PFSK-1 (cell line): ENCODE measurements at regions not wholly inside any gene's neighbourhood (a gene's known extent, or its start where the extent isn't known, plus 50 kb on each side); places are given as distances from the start of the nearest gene placed in this dataset.

Experiments used
- FOXP2 ChIP-seq: optimal IDR thresholded peaks from 2 replicates; pipeline ENCODE3; 2011; ENCODE audit warnings: borderline replicate concordance, control low read depth, inconsistent platforms; ENCODE audit not compliant: insufficient read depth; ENCODE audit errors: extremely low read length, extremely low read depth
- POLR2AphosphoS5 ChIP-seq: IDR thresholded peaks from 2 replicates; pipeline ENCODE4 v1.6.1; 2012; ENCODE audit warnings: low read depth, mild to moderate bottlenecking, control low read depth, low read length, moderate library complexity
- SIN3A ChIP-seq: IDR thresholded peaks from 2 replicates; pipeline ENCODE4 v1.6.1; 2012; ENCODE audit warnings: mild to moderate bottlenecking, low read length, moderate library complexity, borderline replicate concordance; ENCODE audit not compliant: insufficient read depth
- TAF1 ChIP-seq: IDR thresholded peaks from 2 replicates; pipeline ENCODE4 v1.6.1; 2012; ENCODE audit warnings: low read length, control low read depth, borderline replicate concordance; ENCODE audit not compliant: insufficient read depth
- TF ChIP-seq, protein P1 (sequence below), 2 experiments: IDR thresholded peaks; 2 replicates each; pipeline versions ENCODE4 v1.6.1 to v1.8.0; 2011 to 2012; ENCODE audit warnings: low read depth in 2 of 2, low read length in 2 of 2, control low read depth in 1 of 2, inconsistent platforms in 1 of 2, mild to moderate bottlenecking in 1 of 2, moderate library complexity in 1 of 2; ENCODE audit not compliant: insufficient read depth in 1 of 2

DNA sequence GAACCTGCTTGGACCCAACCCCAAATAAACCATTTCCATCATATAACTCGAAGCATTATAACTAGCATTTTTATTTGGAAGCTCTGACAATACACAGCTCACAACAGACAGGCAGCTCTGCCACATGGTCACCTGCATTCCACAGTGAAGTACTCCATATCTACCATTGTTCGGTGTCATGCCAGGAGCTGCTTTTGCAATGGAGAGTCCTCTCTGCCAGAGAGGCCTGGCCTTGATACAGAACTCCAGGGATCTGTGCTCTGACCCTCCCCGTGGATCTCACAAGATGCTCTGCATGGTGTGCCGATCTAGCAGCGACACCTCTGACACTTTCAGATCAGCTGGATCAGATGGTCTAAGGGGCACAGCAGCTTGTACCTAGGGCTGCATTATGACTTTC lies 109.6 kb downstream of the SYF2 start:
- no peak for TF ChIP-seq POLR2AphosphoS5
- TF ChIP-seq SIN3A, result no peak
- TF ChIP-seq, protein P1, sequence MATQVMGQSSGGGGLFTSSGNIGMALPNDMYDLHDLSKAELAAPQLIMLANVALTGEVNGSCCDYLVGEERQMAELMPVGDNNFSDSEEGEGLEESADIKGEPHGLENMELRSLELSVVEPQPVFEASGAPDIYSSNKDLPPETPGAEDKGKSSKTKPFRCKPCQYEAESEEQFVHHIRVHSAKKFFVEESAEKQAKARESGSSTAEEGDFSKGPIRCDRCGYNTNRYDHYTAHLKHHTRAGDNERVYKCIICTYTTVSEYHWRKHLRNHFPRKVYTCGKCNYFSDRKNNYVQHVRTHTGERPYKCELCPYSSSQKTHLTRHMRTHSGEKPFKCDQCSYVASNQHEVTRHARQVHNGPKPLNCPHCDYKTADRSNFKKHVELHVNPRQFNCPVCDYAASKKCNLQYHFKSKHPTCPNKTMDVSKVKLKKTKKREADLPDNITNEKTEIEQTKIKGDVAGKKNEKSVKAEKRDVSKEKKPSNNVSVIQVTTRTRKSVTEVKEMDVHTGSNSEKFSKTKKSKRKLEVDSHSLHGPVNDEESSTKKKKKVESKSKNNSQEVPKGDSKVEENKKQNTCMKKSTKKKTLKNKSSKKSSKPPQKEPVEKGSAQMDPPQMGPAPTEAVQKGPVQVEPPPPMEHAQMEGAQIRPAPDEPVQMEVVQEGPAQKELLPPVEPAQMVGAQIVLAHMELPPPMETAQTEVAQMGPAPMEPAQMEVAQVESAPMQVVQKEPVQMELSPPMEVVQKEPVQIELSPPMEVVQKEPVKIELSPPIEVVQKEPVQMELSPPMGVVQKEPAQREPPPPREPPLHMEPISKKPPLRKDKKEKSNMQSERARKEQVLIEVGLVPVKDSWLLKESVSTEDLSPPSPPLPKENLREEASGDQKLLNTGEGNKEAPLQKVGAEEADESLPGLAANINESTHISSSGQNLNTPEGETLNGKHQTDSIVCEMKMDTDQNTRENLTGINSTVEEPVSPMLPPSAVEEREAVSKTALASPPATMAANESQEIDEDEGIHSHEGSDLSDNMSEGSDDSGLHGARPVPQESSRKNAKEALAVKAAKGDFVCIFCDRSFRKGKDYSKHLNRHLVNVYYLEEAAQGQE (IDR thresholded peaks at IDR 0.05; ENCODE audit: insufficient read depth in 1 of 2, low read depth in 2 of 2, low read length in 2 of 2), result no peak
- TF ChIP-seq TAF1, result no peak
- no peak for TF ChIP-seq FOXP2
